ENCODE measurements at regions not wholly inside any gene's neighbourhood (a gene's known extent, or its start where the extent isn't known, plus 50 kb on each side); places are given as distances from the start of the nearest gene placed in this dataset.

GRCh38 chrX:8027827-8028226 lies 100.6 kb upstream of the PNPLA4 start:
- ChIA-PET CTCF (no interaction called here), POLR2A (no interaction called here)
- Histone ChIP-seq H3K9me3 (ENCODE audit: control insufficient read depth, insufficient read depth, low read depth, low read length) (no peaks in the 10 kb centered on the region), H3K36me3 (ENCODE audit: control insufficient read depth, insufficient read depth, low read length) (no peaks in the 10 kb centered on the region), H3K4me1 (ENCODE audit: control insufficient read depth, insufficient read depth, low read length) (no peaks in the 10 kb centered on the region), H3K27ac (ENCODE audit: low read length) (no peak overlapping the region), H3K27me3 (ENCODE audit: control insufficient read depth, insufficient read depth, low read length) (no peaks in the 10 kb centered on the region), H3K4me3 (ENCODE audit: low read depth in 2 of 2, low read length in 2 of 2) (no peak overlapping the region)
- in situ Hi-C loops (cut with HindIII; ENCODE audit: low pct_unique_long_range_greater_than_20kb, low sequenced_read_pairs) = no loop called here
- ATAC-seq (no peak), DNase-seq (ENCODE audit: low read depth, low spot score) (no peak)
- TF ChIP-seq TCF7L2 (IDR thresholded peaks at IDR 0.05; ENCODE audit: low read depth, low read length) (no peak), SIN3A (IDR thresholded peaks at IDR 0.05; ENCODE audit: borderline replicate concordance, insufficient read depth, low read depth, low read length) (no peak), POLR2AphosphoS5 (IDR thresholded peaks at IDR 0.05; ENCODE audit: low read depth, low read length) (no peak), REST (IDR thresholded peaks at IDR 0.05; ENCODE audit: insufficient read depth in 1 of 2, low read depth in 2 of 2, low read length in 1 of 2) (no peak), CTCF (IDR thresholded peaks at IDR 0.05) (no peak)
- intact Hi-C loops (cut with micrococcal nuclease; ENCODE audit: unreplicated experiment) = no loop called here
- BruUV-seq (replicated peaks) = no TSS peak

- TF ChIP-seq SIN3A (IDR thresholded peaks at IDR 0.05; ENCODE audit: borderline replicate concordance, insufficient read depth, low read depth, low read length) (no peak), CTCF (IDR thresholded peaks at IDR 0.05) (no peak), TCF7L2 (IDR thresholded peaks at IDR 0.05; ENCODE audit: low read depth, low read length) (no peak)
- no TSS peak for BruUV-seq (replicated peaks)
- no peak overlapping the region for H3K4me3 ChIP-seq (ENCODE audit: low read depth in 2 of 2, low read length in 2 of 2)
- H3K27me3 ChIP-seq (ENCODE audit: control insufficient read depth, insufficient read depth, low read length) = no peaks in the 10 kb centered on the region
- in situ Hi-C loops (cut with HindIII; ENCODE audit: low pct_unique_long_range_greater_than_20kb, low sequenced_read_pairs) = no loop called here
- ChIA-PET POLR2A (no interaction called here), CTCF (no interaction called here)
- intact Hi-C loops (cut with micrococcal nuclease; ENCODE audit: unreplicated experiment) = no loop called here
- H3K36me3 ChIP-seq (ENCODE audit: control insufficient read depth, insufficient read depth, low read length) = no peaks in the 10 kb centered on the region
- H3K27ac ChIP-seq (ENCODE audit: low read length) = no peak overlapping the region
- DNase-seq (ENCODE audit: low read depth, low spot score) (no peak), ATAC-seq (no peak)
- H3K4me1 ChIP-seq (ENCODE audit: control insufficient read depth, insufficient read depth, low read length) = no peaks in the 10 kb centered on the region
- no peaks in the 10 kb centered on the region for H3K9me3 ChIP-seq (ENCODE audit: control insufficient read depth, insufficient read depth, low read depth, low read length)
Observed at GRCh38 chrX:8025705-8026104, 98.5 kb upstream of the PNPLA4 start.

- in situ Hi-C loops (cut with HindIII; ENCODE audit: low pct_unique_long_range_greater_than_20kb, low sequenced_read_pairs) = no loop called here
- BruUV-seq (replicated peaks) = no TSS peak
- Histone ChIP-seq H3K4me3 (ENCODE audit: low read depth in 2 of 2, low read length in 2 of 2) (no peak overlapping the region), H3K4me1 (ENCODE audit: control insufficient read depth, insufficient read depth, low read length) (no peaks in the 10 kb centered on the region), H3K27me3 (ENCODE audit: control insufficient read depth, insufficient read depth, low read length) (no peaks in the 10 kb centered on the region), H3K27ac (ENCODE audit: low read length) (no peak overlapping the region), H3K36me3 (ENCODE audit: control insufficient read depth, insufficient read depth, low read length) (no peaks in the 10 kb centered on the region), H3K9me3 (ENCODE audit: control insufficient read depth, insufficient read depth, low read depth, low read length) (no peaks in the 10 kb centered on the region)
- POLR2A ChIA-PET = no interaction called here
- CTCF ChIA-PET = no interaction called here
- TF ChIP-seq SIN3A (IDR thresholded peaks at IDR 0.05; ENCODE audit: borderline replicate concordance, insufficient read depth, low read depth, low read length) (no peak), POLR2AphosphoS5 (IDR thresholded peaks at IDR 0.05; ENCODE audit: low read depth, low read length) (no peak), TCF7L2 (IDR thresholded peaks at IDR 0.05; ENCODE audit: low read depth, low read length) (no peak), REST (IDR thresholded peaks at IDR 0.05; ENCODE audit: insufficient read depth in 1 of 2, low read depth in 2 of 2, low read length in 1 of 2) (no peak), CTCF (IDR thresholded peaks at IDR 0.05) (no peak)
- intact Hi-C loops (cut with micrococcal nuclease; ENCODE audit: unreplicated experiment) = no loop called here
- DNase-seq (ENCODE audit: low read depth, low spot score) = no peak
- ATAC-seq = no peak
Observed at GRCh38 chrX:8018934-8019333, 91.7 kb upstream of the PNPLA4 start.
